Peyer's patch (tissue), 4 donors: ENCODE measurements at regions not wholly inside any gene's neighbourhood (a gene's known extent, or its start where the extent isn't known, plus 50 kb on each side); places are given as distances from the start of the nearest gene placed in this dataset.
A peak's percentile ranks its signal among the peaks of the same experiment; 100 is the strongest.

Experiments
- DNase-seq, 3 donors: peaks; one replicate each; pipeline ENCODE4 v3.0.0-alpha.2; 2017 to 2019
- H3K27ac ChIP-seq, 4 donors: fragments of 200-600 bp; sonication (generic); one replicate each; pipeline ENCODE4 v1.5.1; 2016 to 2019
- H3K27me3 ChIP-seq, 2 donors: fragments of 200-600 bp; sonication (generic); one replicate each; pipeline ENCODE4 v1.5.1; 2019
- H3K36me3 ChIP-seq, 3 donors: fragments of 200-600 bp; sonication (generic); one replicate each; pipeline ENCODE4 v1.5.1; 2016 to 2019
- H3K4me1 ChIP-seq, 4 donors: fragments of 200-600 bp; sonication (generic); one replicate each; pipeline ENCODE4 v1.5.1; 2016 to 2019
- H3K4me3 ChIP-seq, 4 donors: fragments of 200-600 bp; sonication (generic); 1 replicate in 3 of 4; 2 replicates in 1 of 4; pipeline ENCODE4 v1.5.1; 2016 to 2019; ENCODE audit warnings: mild to moderate bottlenecking in 1 of 4
- H3K9me3 ChIP-seq, 4 donors: fragments of 200-600 bp; sonication (generic); one replicate each; pipeline ENCODE4 v1.5.1; 2016 to 2019; ENCODE audit warnings: mild to moderate bottlenecking in 1 of 4
- CTCF ChIP-seq, 6 experiments: fragments of 450-650 bp in 4 of 6; fragments of 200-600 bp in 2 of 6; sonication (generic) in 1 of 6; IDR thresholded peaks; one replicate each; pipeline ENCODE4 v1.5.1; 2017 to 2019; ENCODE audit warnings: antibody characterized with exemption in 6 of 6, mild to moderate bottlenecking in 3 of 6, moderate library complexity in 1 of 6
- POLR2A ChIP-seq, 2 donors: fragments of 450-650 bp; IDR thresholded peaks; one replicate each; pipeline ENCODE4 v1.5.1; 2017; ENCODE audit warnings: antibody characterized with exemption in 2 of 2, mild to moderate bottlenecking in 2 of 2, moderate library complexity in 2 of 2

DNA sequence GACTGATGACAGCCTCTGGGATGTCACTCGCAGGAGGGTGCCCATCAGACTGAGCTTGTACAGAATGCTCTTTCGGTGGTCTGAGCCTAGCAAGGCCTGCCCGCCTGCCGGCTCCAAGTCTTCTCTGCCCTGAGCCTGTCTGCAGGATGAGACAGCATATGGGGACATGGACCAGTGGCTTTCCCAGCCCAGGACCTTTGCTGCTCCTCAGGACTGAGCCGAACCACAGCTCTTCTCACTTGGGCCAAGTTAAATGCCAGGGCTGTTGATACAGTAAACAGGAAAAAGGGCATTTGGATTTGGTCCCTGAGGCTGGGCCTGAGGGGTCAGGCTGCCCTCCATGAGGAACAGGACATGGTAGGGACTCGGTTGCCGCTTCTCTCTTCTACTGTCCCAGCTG, 64.3 kb upstream of the EPS8L3 start:
- no peaks in the 10 kb centered on the region for H3K27me3 ChIP-seq
- DNase-seq: no peak
- peaks cover 0 to 8% (median 3%) of the 10 kb centered on the region in 4 donors for H3K4me1 ChIP-seq
- no peaks in the 10 kb centered on the region for H3K36me3 ChIP-seq
- no peak overlapping the region for H3K4me3 ChIP-seq
- no peaks in the 10 kb centered on the region for H3K9me3 ChIP-seq
- TF ChIP-seq POLR2A (IDR thresholded peaks at IDR 0.05): no peak
- no peak for TF ChIP-seq CTCF (IDR thresholded peaks at IDR 0.05)
- H3K27ac ChIP-seq: no peak overlapping the region

DNA sequence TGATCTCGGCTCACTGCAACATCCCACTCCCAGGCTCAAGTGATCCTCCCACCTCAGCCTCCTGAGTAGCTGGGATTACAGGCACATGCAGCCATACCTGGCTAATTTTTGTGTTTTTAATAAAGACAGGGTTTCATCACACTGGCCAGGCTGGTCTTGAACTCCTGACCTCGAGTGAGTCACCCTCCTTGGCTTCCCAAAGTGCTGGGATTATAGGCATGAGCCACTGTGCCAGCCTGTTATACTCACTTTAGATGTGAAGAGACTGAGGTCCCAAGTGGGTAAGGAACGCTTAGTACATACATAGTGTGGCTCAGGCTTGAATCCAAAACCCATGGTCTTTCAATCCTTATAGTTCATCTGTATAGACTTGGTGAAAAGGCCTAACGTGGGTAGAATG, 63.7 kb upstream of the EPS8L3 start:
- TF ChIP-seq CTCF (IDR thresholded peaks at IDR 0.05) (no peak), POLR2A (IDR thresholded peaks at IDR 0.05) (no peak)
- H3K4me1 ChIP-seq: peaks cover 0 to 8% (median 3%) of the 10 kb centered on the region in 4 donors
- H3K9me3 ChIP-seq: no peaks in the 10 kb centered on the region
- H3K36me3 ChIP-seq: no peaks in the 10 kb centered on the region
- DNase-seq: no peak
- H3K27me3 ChIP-seq: no peaks in the 10 kb centered on the region
- no peak overlapping the region for H3K27ac ChIP-seq
- no peak overlapping the region for H3K4me3 ChIP-seq

DNA sequence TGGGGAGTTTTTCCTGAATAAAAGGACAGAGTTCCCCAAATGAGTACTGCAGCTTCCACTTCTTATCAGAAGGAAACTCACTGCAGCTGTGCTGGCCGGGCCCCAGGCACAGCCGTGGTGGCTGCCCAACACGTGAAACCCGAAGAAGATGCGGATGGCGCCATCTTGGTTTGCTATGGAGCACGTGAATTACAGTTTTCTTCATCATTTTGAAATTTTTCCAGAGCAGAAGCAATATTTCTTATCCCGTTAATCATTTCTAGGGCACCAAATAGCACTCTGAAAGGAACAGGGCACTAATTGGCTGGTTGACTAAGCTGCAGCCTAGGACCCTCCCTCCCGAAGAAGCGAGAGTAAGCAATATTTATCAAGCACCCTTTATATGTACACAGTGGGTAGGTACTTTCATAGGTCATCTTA, 63.2 kb upstream of the EPS8L3 start:
- H3K4me1 ChIP-seq: peaks cover 0 to 8% (median 3%) of the 10 kb centered on the region in 4 donors
- H3K9me3 ChIP-seq: no peaks in the 10 kb centered on the region
- no peaks in the 10 kb centered on the region for H3K36me3 ChIP-seq
- H3K27me3 ChIP-seq: no peaks in the 10 kb centered on the region
- no peak overlapping the region for H3K27ac ChIP-seq
- no peak for TF ChIP-seq CTCF (IDR thresholded peaks at IDR 0.05)
- TF ChIP-seq POLR2A (IDR thresholded peaks at IDR 0.05): no peak
- no peak for DNase-seq
- H3K4me3 ChIP-seq: no peak overlapping the region

DNA sequence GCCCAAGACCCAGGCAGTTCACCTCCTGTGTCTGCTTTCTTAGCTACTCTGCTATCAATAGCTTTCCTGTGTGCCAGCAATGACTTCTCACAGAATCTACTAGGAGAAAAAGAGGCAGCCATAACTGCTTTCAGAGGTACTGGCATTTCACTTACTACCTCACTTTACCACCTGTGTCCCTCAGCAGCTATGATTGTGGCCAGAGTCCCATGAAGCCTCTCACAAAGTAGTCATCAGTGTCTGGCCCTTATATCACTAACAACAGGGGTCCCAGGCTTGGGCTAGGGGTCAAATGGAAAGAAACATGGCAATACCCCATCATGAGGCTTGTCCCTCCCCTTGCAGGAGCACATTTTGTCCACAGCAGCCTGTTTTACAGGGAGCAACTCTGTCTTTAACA, 62.7 kb upstream of the EPS8L3 start:
- no peak for DNase-seq
- H3K4me1 ChIP-seq: peaks cover 0 to 8% (median 3%) of the 10 kb centered on the region in 4 donors
- H3K9me3 ChIP-seq: no peaks in the 10 kb centered on the region
- no peak overlapping the region for H3K27ac ChIP-seq
- TF ChIP-seq CTCF (IDR thresholded peaks at IDR 0.05) (no peak), POLR2A (IDR thresholded peaks at IDR 0.05) (no peak)
- no peaks in the 10 kb centered on the region for H3K36me3 ChIP-seq
- no peak overlapping the region for H3K4me3 ChIP-seq
- H3K27me3 ChIP-seq: no peaks in the 10 kb centered on the region

DNA sequence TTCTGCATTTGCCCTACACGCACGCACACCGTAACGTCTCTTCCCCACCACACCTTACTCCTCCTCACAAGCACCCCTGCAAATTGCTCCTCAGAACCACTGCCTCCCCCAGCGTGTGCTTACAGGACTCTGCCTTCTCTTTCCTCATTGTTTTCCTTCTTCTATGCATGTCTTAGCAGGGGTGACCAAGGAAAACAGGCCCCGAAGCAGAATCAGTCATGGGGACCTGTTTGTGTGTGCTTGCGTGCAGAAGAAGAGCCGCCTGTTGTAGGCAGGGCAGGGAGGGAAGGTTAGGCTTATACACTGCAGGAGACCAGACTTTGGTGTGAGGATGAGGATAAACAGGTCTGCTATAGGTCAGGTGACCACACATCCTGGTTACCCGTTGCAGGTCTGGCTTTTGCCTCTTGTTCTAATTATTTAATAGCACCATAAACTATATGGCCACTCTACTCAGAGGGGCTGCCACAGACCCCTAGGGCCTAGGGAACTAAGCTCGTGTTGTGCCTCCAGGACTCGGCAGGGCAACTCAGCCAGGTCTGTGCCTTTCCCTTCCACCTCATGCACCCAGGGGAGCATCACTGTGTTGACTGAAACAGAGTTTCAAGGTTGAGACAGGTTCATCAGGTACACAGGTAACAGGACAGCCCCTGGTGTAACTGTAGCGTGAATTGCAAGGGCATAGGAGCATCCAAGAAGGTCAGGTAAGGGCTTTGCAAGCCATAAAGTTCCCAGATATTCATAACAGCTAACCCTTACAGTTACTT, 60.8 kb upstream of the EPS8L3 start:
- no peak for DNase-seq
- H3K27ac ChIP-seq: peak overlapping the region in 3 of 4 donors; percentile 30 to 49 (median 40)
- H3K27me3 ChIP-seq: no peaks in the 10 kb centered on the region
- H3K9me3 ChIP-seq: no peaks in the 10 kb centered on the region
- H3K36me3 ChIP-seq: no peaks in the 10 kb centered on the region
- peaks cover 0 to 8% (median 3%) of the 10 kb centered on the region in 4 donors for H3K4me1 ChIP-seq
- TF ChIP-seq CTCF (IDR thresholded peaks at IDR 0.05) (no peak), POLR2A (IDR thresholded peaks at IDR 0.05) (no peak)
- no peak overlapping the region for H3K4me3 ChIP-seq
